ENCODE measurements at regions not wholly inside any gene's neighbourhood (a gene's known extent, or its start where the extent isn't known, plus 50 kb on each side); places are given as distances from the start of the nearest gene placed in this dataset.
"Not testable (repeated sequence)": the region's sequence is repeated elsewhere in the genome, so short reads cannot be mapped to it uniquely, and the experiment has no call there.

DNA sequence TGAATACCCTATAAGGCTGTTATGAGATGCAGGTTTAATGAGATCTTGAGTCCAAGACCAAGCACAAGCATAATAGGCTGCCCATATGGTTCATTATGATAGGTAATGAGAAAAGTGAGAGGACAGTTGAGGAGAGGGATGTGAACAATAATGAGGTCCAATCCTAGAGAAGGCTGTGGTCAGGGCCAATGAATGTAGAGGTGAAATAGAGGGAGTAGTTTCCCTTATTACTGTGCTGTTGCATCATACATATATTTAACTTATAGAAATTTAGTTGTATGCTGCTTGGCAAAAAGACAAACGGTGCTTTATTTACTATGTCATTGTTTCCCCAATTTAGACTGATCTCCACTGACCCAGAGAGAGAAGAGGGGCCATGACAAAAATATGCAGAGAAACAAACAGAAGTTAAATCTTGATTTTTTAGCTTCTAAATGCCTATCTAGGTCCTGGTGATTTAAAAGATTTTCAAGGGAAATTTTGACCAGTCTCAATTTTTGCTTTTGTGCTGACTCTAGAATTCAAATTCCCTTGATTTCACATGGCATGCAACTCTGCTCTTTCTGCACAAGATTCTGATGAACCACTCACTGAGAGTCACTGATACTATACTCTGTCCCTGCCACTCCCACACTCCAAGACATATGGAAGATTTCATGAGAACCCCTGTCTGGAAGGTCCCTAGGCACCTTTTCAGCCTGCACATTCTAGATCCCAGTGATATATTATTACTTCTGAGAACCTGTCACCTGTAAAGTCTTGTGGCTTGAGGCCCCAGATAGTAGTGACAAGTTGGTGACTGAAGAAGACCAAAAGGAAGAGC lies 159.7 kb downstream of the VSIG4 start:
- no peaks in the 10 kb centered on the region for H4K20me1 ChIP-seq (ENCODE audit: insufficient read depth)
- no peak overlapping the region for H3K4me3 ChIP-seq
- H3K27me3 ChIP-seq (replicated peaks; ENCODE audit: insufficient read depth), result no peaks in the 10 kb centered on the region
- H3K4me1 ChIP-seq (ENCODE audit: insufficient read depth), result no peaks in the 10 kb centered on the region
- no peak overlapping the region for H3K9ac ChIP-seq
- no peaks in the 10 kb centered on the region for H3K36me3 ChIP-seq (ENCODE audit: low read depth)
- no peaks in the 10 kb centered on the region for H3F3A ChIP-seq (ENCODE audit: insufficient read depth)
- H3K9me3 ChIP-seq (ENCODE audit: low read depth), result no peaks in the 10 kb centered on the region
- in situ Hi-C loops (cut with MboI), result no loop called here
- WGBS, 2 experiments (ENCODE audit: low coverage in 1 of 2, low lambda C conversion rate in 2 of 2, missing lambda C conversion rate in 2 of 2), result 13 to 24% methylated on average over 1 of the region's 1 CpG
- no peak overlapping the region for H2AFZ ChIP-seq
- no peak for DNase-seq
- H3K4me2 ChIP-seq (ENCODE audit: unreplicated experiment), result no peak overlapping the region
- no peaks in the 10 kb centered on the region for H3K79me2 ChIP-seq (ENCODE audit: insufficient read depth)
- TF ChIP-seq EZH2 (IDR thresholded peaks at IDR 0.05; ENCODE audit: insufficient read depth, poor library complexity, severe bottlenecking) (no peak), EZH2phosphoT487 (IDR thresholded peaks at IDR 0.05; ENCODE audit: insufficient read depth, low read depth) (no peak)
- H3K27ac ChIP-seq, result no peak overlapping the region
- no peaks in the 10 kb centered on the region for H3K9me2 ChIP-seq (ENCODE audit: insufficient read depth)

DNA sequence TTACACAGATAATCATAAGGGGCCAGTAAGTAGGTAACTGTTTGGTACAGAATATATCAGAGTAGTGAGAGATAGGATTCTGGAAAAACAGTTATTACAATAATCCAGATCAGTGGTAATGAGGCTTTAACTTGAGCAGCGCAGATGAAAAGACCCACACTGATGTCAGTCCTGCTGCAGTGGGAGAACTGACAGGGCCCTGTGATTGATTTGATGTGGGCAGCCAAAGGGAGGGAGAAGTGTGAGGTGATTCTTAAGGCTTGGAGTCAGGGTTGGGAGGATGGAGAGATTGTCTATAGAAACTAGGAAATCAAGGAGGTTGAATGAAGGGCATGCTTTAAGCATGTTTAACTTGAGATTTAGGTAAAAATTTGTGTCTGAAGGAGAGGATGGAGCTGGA lies 161.4 kb downstream of the VSIG4 start:
- H3F3A ChIP-seq (ENCODE audit: insufficient read depth), result no peaks in the 10 kb centered on the region
- no peaks in the 10 kb centered on the region for H3K79me2 ChIP-seq (ENCODE audit: insufficient read depth)
- no peak overlapping the region for H2AFZ ChIP-seq
- no peaks in the 10 kb centered on the region for H4K20me1 ChIP-seq (ENCODE audit: insufficient read depth)
- no peak overlapping the region for H3K4me2 ChIP-seq (ENCODE audit: unreplicated experiment)
- no peak overlapping the region for H3K9ac ChIP-seq
- H3K4me1 ChIP-seq (ENCODE audit: insufficient read depth), result no peaks in the 10 kb centered on the region
- 61 to 89% methylated on average over 1 of the region's 1 CpG for WGBS, 2 experiments (ENCODE audit: low coverage in 1 of 2, low lambda C conversion rate in 2 of 2, missing lambda C conversion rate in 2 of 2)
- no peaks in the 10 kb centered on the region for H3K36me3 ChIP-seq (ENCODE audit: low read depth)
- no peaks in the 10 kb centered on the region for H3K27me3 ChIP-seq (replicated peaks; ENCODE audit: insufficient read depth)
- no peak overlapping the region for H3K4me3 ChIP-seq
- H3K9me3 ChIP-seq (ENCODE audit: low read depth), result no peaks in the 10 kb centered on the region
- in situ Hi-C loops (cut with MboI), result no loop called here
- no peak overlapping the region for H3K27ac ChIP-seq
- TF ChIP-seq EZH2 (IDR thresholded peaks at IDR 0.05; ENCODE audit: insufficient read depth, poor library complexity, severe bottlenecking) (no peak), EZH2phosphoT487 (IDR thresholded peaks at IDR 0.05; ENCODE audit: insufficient read depth, low read depth) (no peak)
- no peaks in the 10 kb centered on the region for H3K9me2 ChIP-seq (ENCODE audit: insufficient read depth)
- no peak for DNase-seq

DNA sequence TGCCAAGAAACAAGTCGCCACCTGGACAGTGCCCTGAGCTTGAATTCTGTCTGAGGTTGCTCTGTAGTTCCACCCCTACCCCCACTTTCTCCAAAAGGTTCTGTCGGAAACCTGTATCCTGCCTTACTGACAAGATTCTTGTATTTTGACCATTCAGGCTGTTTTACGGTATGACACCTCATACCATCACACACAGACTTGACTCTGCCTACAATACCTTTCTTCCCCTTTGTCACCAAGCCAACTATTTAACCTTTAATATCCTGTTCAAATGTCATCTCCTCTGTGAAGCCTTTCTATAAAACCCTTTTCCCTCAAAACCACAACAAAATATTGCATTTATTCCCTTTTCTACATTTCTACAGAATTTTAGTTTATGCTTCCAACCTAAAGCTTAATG lies 161.9 kb downstream of the VSIG4 start:
- H4K20me1 ChIP-seq (ENCODE audit: insufficient read depth), result no peaks in the 10 kb centered on the region
- no peaks in the 10 kb centered on the region for H3K9me3 ChIP-seq (ENCODE audit: low read depth)
- H3K4me2 ChIP-seq (ENCODE audit: unreplicated experiment), result no peak overlapping the region
- no peak for DNase-seq
- no peaks in the 10 kb centered on the region for H3F3A ChIP-seq (ENCODE audit: insufficient read depth)
- H3K4me1 ChIP-seq (ENCODE audit: insufficient read depth), result no peaks in the 10 kb centered on the region
- 0 to 5% methylated on average over 2 to 3 of the region's 3 CpGs for WGBS, 2 experiments (ENCODE audit: low coverage in 1 of 2, low lambda C conversion rate in 2 of 2, missing lambda C conversion rate in 2 of 2)
- in situ Hi-C loops (cut with MboI), result no loop called here
- H3K27me3 ChIP-seq (replicated peaks; ENCODE audit: insufficient read depth), result no peaks in the 10 kb centered on the region
- H3K9ac ChIP-seq, result no peak overlapping the region
- no peak for TF ChIP-seq EZH2 (IDR thresholded peaks at IDR 0.05; ENCODE audit: insufficient read depth, poor library complexity, severe bottlenecking)
- no peak for TF ChIP-seq EZH2phosphoT487 (IDR thresholded peaks at IDR 0.05; ENCODE audit: insufficient read depth, low read depth)
- no peak overlapping the region for H2AFZ ChIP-seq
- no peaks in the 10 kb centered on the region for H3K9me2 ChIP-seq (ENCODE audit: insufficient read depth)
- no peak overlapping the region for H3K4me3 ChIP-seq
- no peaks in the 10 kb centered on the region for H3K36me3 ChIP-seq (ENCODE audit: low read depth)
- no peaks in the 10 kb centered on the region for H3K79me2 ChIP-seq (ENCODE audit: insufficient read depth)
- H3K27ac ChIP-seq, result no peak overlapping the region

DNA sequence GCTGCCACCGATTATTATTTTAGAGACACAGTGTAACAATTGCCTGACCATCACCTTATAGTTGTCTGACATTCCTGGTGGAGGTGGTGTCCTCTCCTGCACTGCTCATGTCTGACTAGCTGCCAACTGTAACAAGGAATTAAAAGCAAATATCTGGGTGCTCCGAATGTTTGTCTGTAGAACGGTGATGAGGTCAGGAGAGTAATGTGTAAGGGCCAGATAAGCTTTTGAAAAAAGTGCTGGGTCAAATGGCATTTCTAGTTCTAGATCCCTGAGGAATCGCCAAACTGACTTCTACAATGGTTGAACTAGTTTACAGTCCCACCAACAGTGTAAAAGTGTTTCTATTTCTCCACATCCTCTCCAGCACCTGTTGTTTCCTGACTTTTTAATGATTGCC lies 164.3 kb downstream of the VSIG4 start:
- H3K4me3 ChIP-seq; DNase-seq; H3K4me1 ChIP-seq (ENCODE audit: insufficient read depth); in situ Hi-C loops (cut with MboI); H4K20me1 ChIP-seq (ENCODE audit: insufficient read depth); H3K9me3 ChIP-seq (ENCODE audit: low read depth); H3K9ac ChIP-seq; H2AFZ ChIP-seq; H3K27me3 ChIP-seq (replicated peaks; ENCODE audit: insufficient read depth); H3F3A ChIP-seq (ENCODE audit: insufficient read depth); H3K27ac ChIP-seq; H3K79me2 ChIP-seq (ENCODE audit: insufficient read depth); H3K36me3 ChIP-seq (ENCODE audit: low read depth); H3K9me2 ChIP-seq (ENCODE audit: insufficient read depth); H3K4me2 ChIP-seq (ENCODE audit: unreplicated experiment): not testable (repeated sequence)
- 20 to 30% methylated on average over 4 of the region's 4 CpGs for WGBS, 2 experiments (ENCODE audit: low coverage in 1 of 2, low lambda C conversion rate in 2 of 2, missing lambda C conversion rate in 2 of 2)

DNA sequence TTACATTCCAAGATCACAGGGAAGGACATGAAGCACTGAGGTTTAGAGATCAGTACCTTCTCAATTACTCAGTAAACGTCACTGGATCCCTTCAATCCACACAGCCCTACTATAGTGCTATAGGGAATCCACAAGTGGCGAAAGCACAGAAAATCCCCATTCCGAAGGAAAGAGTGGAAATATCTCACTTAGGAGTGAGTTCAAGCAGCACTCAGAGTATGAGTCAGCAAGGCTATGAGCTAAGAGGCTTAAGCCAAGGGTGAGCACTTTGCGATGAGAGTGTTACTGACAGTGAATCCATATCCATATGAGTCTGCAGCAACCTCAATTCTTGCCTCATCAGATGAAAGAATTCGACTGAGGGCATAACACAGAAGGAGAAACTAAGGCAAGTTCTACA lies 165.1 kb downstream of the VSIG4 start:
- in situ Hi-C loops (cut with MboI), result no loop called here
- no peaks in the 10 kb centered on the region for H3K36me3 ChIP-seq (ENCODE audit: low read depth)
- no peak overlapping the region for H2AFZ ChIP-seq
- no peak overlapping the region for H3K27ac ChIP-seq
- H3K9ac ChIP-seq, result no peak overlapping the region
- 40 to 54% methylated on average over 5 of the region's 5 CpGs for WGBS, 2 experiments (ENCODE audit: low coverage in 1 of 2, low lambda C conversion rate in 2 of 2, missing lambda C conversion rate in 2 of 2)
- peak; percentile 1 for DNase-seq
- no peaks in the 10 kb centered on the region for H3K9me2 ChIP-seq (ENCODE audit: insufficient read depth)
- no peaks in the 10 kb centered on the region for H3K79me2 ChIP-seq (ENCODE audit: insufficient read depth)
- H3K27me3 ChIP-seq (replicated peaks; ENCODE audit: insufficient read depth), result no peaks in the 10 kb centered on the region
- H3K4me2 ChIP-seq (ENCODE audit: unreplicated experiment), result no peak overlapping the region
- no peaks in the 10 kb centered on the region for H4K20me1 ChIP-seq (ENCODE audit: insufficient read depth)
- no peaks in the 10 kb centered on the region for H3K4me1 ChIP-seq (ENCODE audit: insufficient read depth)
- no peak for TF ChIP-seq EZH2 (IDR thresholded peaks at IDR 0.05; ENCODE audit: insufficient read depth, poor library complexity, severe bottlenecking)
- no peak for TF ChIP-seq EZH2phosphoT487 (IDR thresholded peaks at IDR 0.05; ENCODE audit: insufficient read depth, low read depth)
- no peaks in the 10 kb centered on the region for H3F3A ChIP-seq (ENCODE audit: insufficient read depth)
- no peaks in the 10 kb centered on the region for H3K9me3 ChIP-seq (ENCODE audit: low read depth)
- H3K4me3 ChIP-seq, result no peak overlapping the region
